ENCODE measurements at regions not wholly inside any gene's neighbourhood (a gene's known extent, or its start where the extent isn't known, plus 50 kb on each side); places are given as distances from the start of the nearest gene placed in this dataset.

DNA sequence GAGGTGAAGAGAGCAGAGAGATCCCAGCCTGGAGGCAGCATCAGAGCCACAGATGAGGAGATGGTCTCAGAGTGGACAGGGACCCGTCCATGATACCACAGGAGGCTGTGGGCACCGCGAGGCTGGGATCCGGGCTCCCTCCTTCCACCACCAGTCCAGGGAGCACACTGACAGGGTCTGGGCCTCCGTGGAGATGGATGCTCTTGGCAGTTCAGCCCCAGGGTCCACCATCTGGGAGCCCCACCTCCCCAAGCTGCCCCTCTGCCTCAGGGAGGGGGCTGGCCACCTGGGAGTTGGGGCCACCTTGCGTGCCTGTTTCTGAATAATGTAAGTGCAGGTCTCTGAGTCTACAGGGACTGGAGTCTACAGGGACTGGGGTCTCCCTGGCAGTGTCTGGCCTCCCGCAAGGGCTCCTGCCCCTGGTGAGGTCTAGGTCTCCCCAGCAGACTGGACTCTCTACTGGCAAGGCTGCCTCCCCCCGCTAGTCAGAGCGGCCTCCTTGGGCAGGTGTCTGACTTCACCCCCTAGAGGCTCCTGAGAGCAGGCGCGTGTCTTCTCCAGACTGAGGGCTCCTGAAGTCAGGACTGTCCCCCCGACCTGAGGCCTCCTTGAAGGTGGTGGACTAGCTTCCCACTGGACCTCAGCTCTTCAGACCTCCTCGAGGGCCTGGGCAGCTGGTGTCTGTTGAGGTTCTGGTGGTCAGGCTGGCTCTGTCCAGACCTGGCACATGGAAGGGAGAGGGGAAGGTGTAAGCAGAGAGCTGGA, 218.5 kb downstream of the PTPRU start:
- TF ChIP-seq, protein P1, sequence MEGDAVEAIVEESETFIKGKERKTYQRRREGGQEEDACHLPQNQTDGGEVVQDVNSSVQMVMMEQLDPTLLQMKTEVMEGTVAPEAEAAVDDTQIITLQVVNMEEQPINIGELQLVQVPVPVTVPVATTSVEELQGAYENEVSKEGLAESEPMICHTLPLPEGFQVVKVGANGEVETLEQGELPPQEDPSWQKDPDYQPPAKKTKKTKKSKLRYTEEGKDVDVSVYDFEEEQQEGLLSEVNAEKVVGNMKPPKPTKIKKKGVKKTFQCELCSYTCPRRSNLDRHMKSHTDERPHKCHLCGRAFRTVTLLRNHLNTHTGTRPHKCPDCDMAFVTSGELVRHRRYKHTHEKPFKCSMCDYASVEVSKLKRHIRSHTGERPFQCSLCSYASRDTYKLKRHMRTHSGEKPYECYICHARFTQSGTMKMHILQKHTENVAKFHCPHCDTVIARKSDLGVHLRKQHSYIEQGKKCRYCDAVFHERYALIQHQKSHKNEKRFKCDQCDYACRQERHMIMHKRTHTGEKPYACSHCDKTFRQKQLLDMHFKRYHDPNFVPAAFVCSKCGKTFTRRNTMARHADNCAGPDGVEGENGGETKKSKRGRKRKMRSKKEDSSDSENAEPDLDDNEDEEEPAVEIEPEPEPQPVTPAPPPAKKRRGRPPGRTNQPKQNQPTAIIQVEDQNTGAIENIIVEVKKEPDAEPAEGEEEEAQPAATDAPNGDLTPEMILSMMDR (IDR thresholded peaks at IDR 0.05; ENCODE audit: insufficient read depth, low read depth, low read length) = no peak
- no peak for TF ChIP-seq EZH2 (IDR thresholded peaks at IDR 0.05; ENCODE audit: insufficient read depth, low read length)
- Histone ChIP-seq H3K4me3 (ENCODE audit: insufficient read depth, low read depth, low read length) (no peak overlapping the region), H3K4me1 (ENCODE audit: insufficient read depth, low read length) (no peaks in the 10 kb centered on the region), H3K9me3 (ENCODE audit: insufficient read depth, low read depth, low read length) (no peaks in the 10 kb centered on the region), H3K4me2 (ENCODE audit: low read length) (no peak overlapping the region), H3K27ac (ENCODE audit: low read depth, low read length) (no peak overlapping the region), H3K79me2 (ENCODE audit: insufficient read depth, low read length) (no peaks in the 10 kb centered on the region), H3K36me3 (ENCODE audit: insufficient read depth, low read length) (no peaks in the 10 kb centered on the region), H4K20me1 (ENCODE audit: insufficient read depth, low read length) (no peaks in the 10 kb centered on the region), H2AFZ (ENCODE audit: low read depth, low read length) (no peak overlapping the region), H3K9ac (ENCODE audit: low read length) (no peak overlapping the region), H3K27me3 (ENCODE audit: insufficient read depth, low read length) (no peaks in the 10 kb centered on the region)
- peaks cover 14% of the 10 kb centered on the region for H3K9me3 Mint-ChIP-seq (ENCODE audit: unreplicated experiment)
- FAIRE-seq = no peak
- H3K4me3 Mint-ChIP-seq (ENCODE audit: unreplicated experiment) = no peak overlapping the region
- no peaks in the 10 kb centered on the region for H3K4me1 Mint-ChIP-seq (ENCODE audit: low read depth, unreplicated experiment)
- no peak for DNase-seq (ENCODE audit: low read depth)
- H3K36me3 Mint-ChIP-seq (ENCODE audit: low read depth, unreplicated experiment) = no peaks in the 10 kb centered on the region
- H3K27me3 Mint-ChIP-seq (ENCODE audit: low read depth, unreplicated experiment) = peaks cover 68% of the 10 kb centered on the region
- no peak overlapping the region for H3K27ac Mint-ChIP-seq (ENCODE audit: unreplicated experiment)

DNA sequence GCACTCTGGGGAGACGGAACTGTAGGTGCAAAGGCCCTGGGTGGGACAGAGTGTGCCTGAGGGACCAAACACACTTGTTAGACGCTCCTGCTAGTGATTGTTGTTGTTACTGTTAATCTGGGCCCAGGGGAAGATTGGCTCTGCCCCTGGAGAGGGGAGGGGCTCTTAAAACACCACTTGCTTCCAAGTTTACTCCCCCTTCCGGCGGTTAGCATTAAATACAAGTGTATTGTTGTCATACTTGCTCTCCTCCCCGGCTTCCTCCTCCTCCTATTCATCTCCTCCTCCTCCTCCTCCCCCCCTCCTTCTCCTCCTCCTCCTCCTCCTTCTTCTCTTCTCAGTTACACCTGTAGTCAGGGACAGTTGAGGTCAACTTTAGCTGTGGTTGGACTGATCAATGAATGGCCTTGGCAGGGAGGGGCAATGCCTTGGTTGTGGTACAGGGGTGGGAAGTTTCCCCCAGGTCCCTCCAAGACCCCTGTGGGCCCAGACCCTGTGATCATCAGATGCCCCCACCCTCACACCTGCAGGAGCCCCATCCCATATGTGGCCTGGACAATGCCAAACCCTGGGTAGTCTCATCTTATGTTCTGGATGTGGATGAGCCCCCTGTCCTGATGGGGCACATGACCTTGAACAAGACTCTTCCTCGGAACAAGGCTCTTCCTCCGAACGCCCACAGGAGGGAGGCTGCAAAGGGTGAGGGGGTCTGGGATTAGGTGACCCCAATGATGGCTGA, 217.3 kb downstream of the PTPRU start:
- Histone ChIP-seq H4K20me1 (ENCODE audit: insufficient read depth, low read length) (no peaks in the 10 kb centered on the region), H3K4me1 (ENCODE audit: insufficient read depth, low read length) (no peaks in the 10 kb centered on the region), H3K9me3 (ENCODE audit: insufficient read depth, low read depth, low read length) (no peaks in the 10 kb centered on the region), H2AFZ (ENCODE audit: low read depth, low read length) (peak overlapping the region; percentile 47), H3K9ac (ENCODE audit: low read length) (no peak overlapping the region), H3K4me2 (ENCODE audit: low read length) (no peak overlapping the region), H3K27me3 (ENCODE audit: insufficient read depth, low read length) (no peaks in the 10 kb centered on the region), H3K36me3 (ENCODE audit: insufficient read depth, low read length) (no peaks in the 10 kb centered on the region), H3K79me2 (ENCODE audit: insufficient read depth, low read length) (no peaks in the 10 kb centered on the region), H3K27ac (ENCODE audit: low read depth, low read length) (no peak overlapping the region), H3K4me3 (ENCODE audit: insufficient read depth, low read depth, low read length) (no peak overlapping the region)
- FAIRE-seq (no peak), DNase-seq (ENCODE audit: low read depth) (peak; percentile 26)
- Mint-ChIP-seq H3K27ac (ENCODE audit: unreplicated experiment) (no peak overlapping the region), H3K4me1 (ENCODE audit: low read depth, unreplicated experiment) (no peaks in the 10 kb centered on the region), H3K9me3 (ENCODE audit: unreplicated experiment) (peaks cover 14% of the 10 kb centered on the region), H3K4me3 (ENCODE audit: unreplicated experiment) (no peak overlapping the region), H3K36me3 (ENCODE audit: low read depth, unreplicated experiment) (no peaks in the 10 kb centered on the region), H3K27me3 (ENCODE audit: low read depth, unreplicated experiment) (peaks cover 58% of the 10 kb centered on the region)
- TF ChIP-seq, protein P1 (IDR thresholded peaks at IDR 0.05; ENCODE audit: insufficient read depth, low read depth, low read length) = peak; percentile 28
- no peak for TF ChIP-seq EZH2 (IDR thresholded peaks at IDR 0.05; ENCODE audit: insufficient read depth, low read length)
